Endothelial cell of umbilical vein (primary cell): ENCODE measurements at regions not wholly inside any gene's neighbourhood (a gene's known extent, or its start where the extent isn't known, plus 50 kb on each side); places are given as distances from the start of the nearest gene placed in this dataset.

Source experiments
- JUN ChIP-seq: IDR thresholded peaks from 2 replicates; pipeline ENCODE4 v1.6.1; 2011; ENCODE audit warnings: borderline replicate concordance, low read depth; ENCODE audit not compliant: insufficient read length, insufficient read depth
- MYC ChIP-seq: IDR thresholded peaks from one replicate; pipeline ENCODE4 v1.6.1; 2011; ENCODE audit warnings: mild to moderate bottlenecking, low read depth, low read length
- POLR2A ChIP-seq: IDR thresholded peaks from 2 replicates; pipeline ENCODE4 v1.6.1; 2012; ENCODE audit warnings: low read depth, mild to moderate bottlenecking, control low read depth, low read length
- POLR2AphosphoS5 ChIP-seq: IDR thresholded peaks from 2 replicates; pipeline ENCODE4 v1.6.1; 2012; ENCODE audit warnings: low read depth, mild to moderate bottlenecking, control low read depth, low read length, moderate library complexity; ENCODE audit not compliant: insufficient read depth
- TF ChIP-seq, protein P1 (sequence below), 2 donors: IDR thresholded peaks; 1 replicate in 1 of 2; 2 replicates in 1 of 2; pipeline ENCODE4 v1.5.1; 2011; ENCODE audit warnings: low read length in 2 of 2, mild to moderate bottlenecking in 2 of 2, moderate library complexity in 2 of 2, control low read depth in 1 of 2, inconsistent platforms in 1 of 2, low read depth in 1 of 2; ENCODE audit not compliant: insufficient read depth in 1 of 2; ENCODE audit errors: extremely low read depth in 1 of 2
- TF ChIP-seq, protein P2 (sequence below): IDR thresholded peaks from 2 replicates; pipeline ENCODE4 v1.6.1; 2011; ENCODE audit not compliant: insufficient read depth, insufficient read length

DNA sequence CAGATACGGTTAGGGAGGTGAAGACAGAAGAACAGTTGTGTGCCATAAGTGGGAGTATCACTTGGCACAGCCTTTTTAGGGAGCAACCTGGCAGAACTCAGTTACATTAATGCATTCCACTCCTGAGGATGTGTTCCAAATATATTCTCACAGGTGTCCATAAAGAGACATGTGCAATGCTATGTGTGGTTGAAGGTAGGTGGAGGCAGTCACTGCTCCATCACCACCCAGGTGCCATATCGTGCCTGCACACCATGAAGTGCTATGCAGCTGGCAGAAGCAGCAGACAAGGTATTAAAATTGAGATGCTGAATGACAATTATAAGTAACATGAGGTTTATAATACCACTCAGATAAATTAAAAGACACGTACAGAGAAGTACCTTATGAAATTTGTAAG lies 248.0 kb upstream of the SFRP2 start:
- TF ChIP-seq, protein P1, sequence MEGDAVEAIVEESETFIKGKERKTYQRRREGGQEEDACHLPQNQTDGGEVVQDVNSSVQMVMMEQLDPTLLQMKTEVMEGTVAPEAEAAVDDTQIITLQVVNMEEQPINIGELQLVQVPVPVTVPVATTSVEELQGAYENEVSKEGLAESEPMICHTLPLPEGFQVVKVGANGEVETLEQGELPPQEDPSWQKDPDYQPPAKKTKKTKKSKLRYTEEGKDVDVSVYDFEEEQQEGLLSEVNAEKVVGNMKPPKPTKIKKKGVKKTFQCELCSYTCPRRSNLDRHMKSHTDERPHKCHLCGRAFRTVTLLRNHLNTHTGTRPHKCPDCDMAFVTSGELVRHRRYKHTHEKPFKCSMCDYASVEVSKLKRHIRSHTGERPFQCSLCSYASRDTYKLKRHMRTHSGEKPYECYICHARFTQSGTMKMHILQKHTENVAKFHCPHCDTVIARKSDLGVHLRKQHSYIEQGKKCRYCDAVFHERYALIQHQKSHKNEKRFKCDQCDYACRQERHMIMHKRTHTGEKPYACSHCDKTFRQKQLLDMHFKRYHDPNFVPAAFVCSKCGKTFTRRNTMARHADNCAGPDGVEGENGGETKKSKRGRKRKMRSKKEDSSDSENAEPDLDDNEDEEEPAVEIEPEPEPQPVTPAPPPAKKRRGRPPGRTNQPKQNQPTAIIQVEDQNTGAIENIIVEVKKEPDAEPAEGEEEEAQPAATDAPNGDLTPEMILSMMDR (IDR thresholded peaks at IDR 0.05; ENCODE audit: extremely low read depth in 1 of 2, insufficient read depth in 1 of 2, low read depth in 1 of 2, low read length in 2 of 2): no peak
- TF ChIP-seq POLR2A (no peak), POLR2AphosphoS5 (no peak), JUN (no peak), MYC (no peak)
- TF ChIP-seq, protein P2, sequence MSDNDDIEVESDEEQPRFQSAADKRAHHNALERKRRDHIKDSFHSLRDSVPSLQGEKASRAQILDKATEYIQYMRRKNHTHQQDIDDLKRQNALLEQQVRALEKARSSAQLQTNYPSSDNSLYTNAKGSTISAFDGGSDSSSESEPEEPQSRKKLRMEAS: no peak
